ENCODE measurements at regions not wholly inside any gene's neighbourhood (a gene's known extent, or its start where the extent isn't known, plus 50 kb on each side); places are given as distances from the start of the nearest gene placed in this dataset.

GRCh38 chr6:91505199-91505598, 918.3 kb upstream of the MAP3K7 start:
- no peak for ATAC-seq (ENCODE audit: insufficient read depth, low FRiP score)

GRCh38 chr6:91501930-91502329, 915.1 kb upstream of the MAP3K7 start:
- Histone ChIP-seq H3K9me3 (ENCODE audit: control insufficient read depth in 4 of 4, insufficient read depth in 3 of 4, low read length in 3 of 4) (no peaks in the 10 kb centered on the region), H3K4me1 (ENCODE audit: control insufficient read depth in 5 of 5, insufficient read depth in 5 of 5, low read length in 5 of 5) (no peaks in the 10 kb centered on the region), H3K27ac (ENCODE audit: low read depth in 1 of 2, low read length in 1 of 2) (no peak overlapping the region), H3K9ac (ENCODE audit: insufficient read depth in 1 of 2, low read length in 2 of 2) (no peak overlapping the region), H3K4me3 (no peak overlapping the region), H3K27me3 (ENCODE audit: control insufficient read depth in 3 of 3, insufficient read depth in 3 of 3, low read length in 2 of 3) (no peaks in the 10 kb centered on the region), H3K36me3 (ENCODE audit: control insufficient read depth in 4 of 4, insufficient read depth in 4 of 4, low read length in 4 of 4) (no peaks in the 10 kb centered on the region)
- TF ChIP-seq CTCF (IDR thresholded peaks at IDR 0.05; ENCODE audit: control extremely low read depth, extremely low read depth): no peak
- DNase-seq (no peak), ATAC-seq (ENCODE audit: insufficient read depth, low FRiP score) (no peak)
- 81 to 88% methylated on average over 4 of the region's 4 CpGs for WGBS, 2 donors

More at GRCh38 chr6:91505199-91505598, 918.3 kb upstream of the MAP3K7 start:
- DNase-seq: no peak
- no peaks in the 10 kb centered on the region for H3K9me3 ChIP-seq (ENCODE audit: control insufficient read depth in 4 of 4, insufficient read depth in 3 of 4, low read length in 3 of 4)
- H3K27ac ChIP-seq (ENCODE audit: low read depth in 1 of 2, low read length in 1 of 2): no peak overlapping the region
- no peak for TF ChIP-seq CTCF (IDR thresholded peaks at IDR 0.05; ENCODE audit: control extremely low read depth, extremely low read depth)
- H3K4me1 ChIP-seq (ENCODE audit: control insufficient read depth in 5 of 5, insufficient read depth in 5 of 5, low read length in 5 of 5): no peaks in the 10 kb centered on the region
- no peak overlapping the region for H3K4me3 ChIP-seq
- H3K36me3 ChIP-seq (ENCODE audit: control insufficient read depth in 4 of 4, insufficient read depth in 4 of 4, low read length in 4 of 4): no peaks in the 10 kb centered on the region
- no peaks in the 10 kb centered on the region for H3K27me3 ChIP-seq (ENCODE audit: control insufficient read depth in 3 of 3, insufficient read depth in 3 of 3, low read length in 2 of 3)
- H3K9ac ChIP-seq (ENCODE audit: insufficient read depth in 1 of 2, low read length in 2 of 2): no peak overlapping the region

GRCh38 chr6:91500689-91501303, 913.9 kb upstream of the MAP3K7 start:
- ATAC-seq (ENCODE audit: insufficient read depth, low FRiP score) (no peak), DNase-seq (no peak)
- no peaks in the 10 kb centered on the region for H3K27me3 ChIP-seq (ENCODE audit: control insufficient read depth in 3 of 3, insufficient read depth in 3 of 3, low read length in 2 of 3)
- no peak overlapping the region for H3K27ac ChIP-seq (ENCODE audit: low read depth in 1 of 2, low read length in 1 of 2)
- no peak for TF ChIP-seq CTCF (IDR thresholded peaks at IDR 0.05; ENCODE audit: control extremely low read depth, extremely low read depth)
- H3K36me3 ChIP-seq (ENCODE audit: control insufficient read depth in 4 of 4, insufficient read depth in 4 of 4, low read length in 4 of 4): no peaks in the 10 kb centered on the region
- no peaks in the 10 kb centered on the region for H3K9me3 ChIP-seq (ENCODE audit: control insufficient read depth in 4 of 4, insufficient read depth in 3 of 4, low read length in 3 of 4)
- no peaks in the 10 kb centered on the region for H3K4me1 ChIP-seq (ENCODE audit: control insufficient read depth in 5 of 5, insufficient read depth in 5 of 5, low read length in 5 of 5)
- H3K4me3 ChIP-seq: no peak overlapping the region
- WGBS, 2 donors: 83 to 90% methylated on average over 1 of the region's 1 CpG
- H3K9ac ChIP-seq (ENCODE audit: insufficient read depth in 1 of 2, low read length in 2 of 2): no peak overlapping the region

- no peak overlapping the region for H3K4me3 ChIP-seq
- no peak for ATAC-seq (ENCODE audit: insufficient read depth, low FRiP score)
- no peaks in the 10 kb centered on the region for H3K9me3 ChIP-seq (ENCODE audit: control insufficient read depth in 4 of 4, insufficient read depth in 3 of 4, low read length in 3 of 4)
- no peaks in the 10 kb centered on the region for H3K27me3 ChIP-seq (ENCODE audit: control insufficient read depth in 3 of 3, insufficient read depth in 3 of 3, low read length in 2 of 3)
- no peaks in the 10 kb centered on the region for H3K4me1 ChIP-seq (ENCODE audit: control insufficient read depth in 5 of 5, insufficient read depth in 5 of 5, low read length in 5 of 5)
- H3K27ac ChIP-seq (ENCODE audit: low read depth in 1 of 2, low read length in 1 of 2): no peak overlapping the region
- H3K9ac ChIP-seq (ENCODE audit: insufficient read depth in 1 of 2, low read length in 2 of 2): no peak overlapping the region
- no peak for TF ChIP-seq CTCF (IDR thresholded peaks at IDR 0.05; ENCODE audit: control extremely low read depth, extremely low read depth)
- no peak for DNase-seq
- no peaks in the 10 kb centered on the region for H3K36me3 ChIP-seq (ENCODE audit: control insufficient read depth in 4 of 4, insufficient read depth in 4 of 4, low read length in 4 of 4)
- WGBS, 2 donors: 88 to 95% methylated on average over 1 of the region's 1 CpG
Observed at GRCh38 chr6:91498576-91498975, 911.7 kb upstream of the MAP3K7 start.

Data from lung (tissue), 11 donors.